Loucy (cell line): ENCODE measurements at regions not wholly inside any gene's neighbourhood (a gene's known extent, or its start where the extent isn't known, plus 50 kb on each side); places are given as distances from the start of the nearest gene placed in this dataset.

Experiments used
- H2AFZ ChIP-seq: fragments of 200-600 bp; sonication (generic); 2 replicates; pipeline ENCODE4 v1.6.0; 2016; ENCODE audit warnings: antibody characterized with exemption, mild to moderate bottlenecking, low read length, moderate library complexity
- H3F3A ChIP-seq: fragments of 200-600 bp; 2 replicates; pipeline ENCODE4 v1.6.0; 2016; ENCODE audit warnings: antibody characterized with exemption, low read depth, mild to moderate bottlenecking
- H3K27me3 ChIP-seq: fragments of 200-600 bp; sonication (generic); 2 replicates; pipeline ENCODE4 v1.6.1; 2014; ENCODE audit warnings: low read length, mild to moderate bottlenecking; ENCODE audit not compliant: insufficient read depth, poor library complexity, severe bottlenecking
- H3K36me3 ChIP-seq: fragments of 200-600 bp; sonication (generic); 2 replicates; pipeline ENCODE4 v1.6.1; 2016; ENCODE audit warnings: low read length; ENCODE audit not compliant: insufficient read depth
- H3K4me1 ChIP-seq: fragments of 200-600 bp; sonication (generic); 2 replicates; pipeline ENCODE4 v1.5.1; 2014; ENCODE audit warnings: low read length, mild to moderate bottlenecking; ENCODE audit not compliant: insufficient read depth, poor library complexity, severe bottlenecking
- H3K4me2 ChIP-seq: fragments of 200-600 bp; sonication (generic); 2 replicates; pipeline ENCODE4 v1.6.0; 2014; ENCODE audit warnings: antibody characterized with exemption, low read length, low read depth, mild to moderate bottlenecking; ENCODE audit not compliant: poor library complexity, severe bottlenecking
- H3K4me3 ChIP-seq: fragments of 200-600 bp; sonication (generic); 2 replicates; pipeline ENCODE4 v1.5.1; 2014; ENCODE audit warnings: low read length, mild to moderate bottlenecking, mixed read lengths; ENCODE audit not compliant: poor library complexity, severe bottlenecking
- H3K79me2 ChIP-seq: fragments of 200-600 bp; sonication (generic); 2 replicates; pipeline ENCODE4 v1.6.1; 2014; ENCODE audit warnings: low read length; ENCODE audit not compliant: insufficient read depth
- H3K9ac ChIP-seq: fragments of 200-600 bp; sonication (generic); 2 replicates; pipeline ENCODE4 v1.6.0; 2014; ENCODE audit warnings: mild to moderate bottlenecking, low read depth, low read length, moderate library complexity; ENCODE audit not compliant: poor library complexity, severe bottlenecking
- H3K9me2 ChIP-seq: fragments of 200-600 bp; sonication (generic); replicated peaks from 2 replicates; pipeline ENCODE4 v1.6.1; 2016; ENCODE audit warnings: low read depth, low read length, mixed read lengths
- H3K9me3 ChIP-seq: fragments of 200-600 bp; sonication (generic); 2 replicates; pipeline ENCODE4 v1.6.1; 2014; ENCODE audit warnings: mild to moderate bottlenecking, antibody characterized with exemption, low read length, low read depth; ENCODE audit not compliant: insufficient read depth
- H4K20me1 ChIP-seq: fragments of 200-600 bp; sonication (generic); 2 replicates; pipeline ENCODE4 v1.6.0; 2014; ENCODE audit warnings: antibody characterized with exemption, low read length, mild to moderate bottlenecking; ENCODE audit not compliant: insufficient read depth, poor library complexity, severe bottlenecking
- CTCF ChIP-seq: fragments of 200-600 bp; sonication (generic); conservative IDR thresholded peaks from 2 replicates; pipeline ENCODE4 v1.5.1; 2014; ENCODE audit warnings: mild to moderate bottlenecking, antibody characterized with exemption, low read length
- EZH2phosphoT487 ChIP-seq: fragments of 200-600 bp; IDR thresholded peaks from 2 replicates; pipeline ENCODE4 v1.6.1; 2018; ENCODE audit warnings: antibody characterized with exemption, mild to moderate bottlenecking, moderate library complexity, borderline replicate concordance

- Histone ChIP-seq H3K27me3 (no peaks in the 10 kb centered on the region), H3K4me2 (no peak overlapping the region), H3K9me2 (no peaks in the 10 kb centered on the region), H3K4me1 (no peaks in the 10 kb centered on the region), H3K9me3 (no peaks in the 10 kb centered on the region), H3K4me3 (no peak overlapping the region), H3F3A (no peaks in the 10 kb centered on the region), H4K20me1 (no peaks in the 10 kb centered on the region), H3K79me2 (no peaks in the 10 kb centered on the region), H3K36me3 (no peaks in the 10 kb centered on the region), H2AFZ (no peak overlapping the region), H3K9ac (no peak overlapping the region)
- no peak for TF ChIP-seq EZH2phosphoT487
- TF ChIP-seq CTCF = no peak
These were observed 58.2 kb downstream of the TMEM270 start for GRCh38 chr7:73918926-73919693.

- Histone ChIP-seq H3K9me2 (no peaks in the 10 kb centered on the region), H3K4me3 (no peak overlapping the region), H2AFZ (no peak overlapping the region), H3K36me3 (no peaks in the 10 kb centered on the region), H3F3A (no peaks in the 10 kb centered on the region), H3K9ac (no peak overlapping the region), H4K20me1 (no peaks in the 10 kb centered on the region), H3K79me2 (no peaks in the 10 kb centered on the region), H3K9me3 (no peaks in the 10 kb centered on the region), H3K4me1 (no peaks in the 10 kb centered on the region), H3K4me2 (no peak overlapping the region), H3K27me3 (no peaks in the 10 kb centered on the region)
- TF ChIP-seq EZH2phosphoT487 = no peak
- TF ChIP-seq CTCF = no peak
These were observed 58.9 kb downstream of the TMEM270 start for GRCh38 chr7:73919694-73920375.

- TF ChIP-seq CTCF (no peak), EZH2phosphoT487 (no peak)
- Histone ChIP-seq H3K9me2 (no peaks in the 10 kb centered on the region), H3K79me2 (no peaks in the 10 kb centered on the region), H3K4me1 (no peaks in the 10 kb centered on the region), H3K9me3 (no peaks in the 10 kb centered on the region), H4K20me1 (no peaks in the 10 kb centered on the region), H2AFZ (no peak overlapping the region), H3K9ac (no peak overlapping the region), H3K27me3 (no peaks in the 10 kb centered on the region), H3K36me3 (no peaks in the 10 kb centered on the region), H3F3A (no peaks in the 10 kb centered on the region), H3K4me3 (no peak overlapping the region), H3K4me2 (no peak overlapping the region)
These were observed 59.6 kb downstream of the TMEM270 start for GRCh38 chr7:73920406-73921134.
